Panc1 (cell line): ENCODE measurements at regions not wholly inside any gene's neighbourhood (a gene's known extent, or its start where the extent isn't known, plus 50 kb on each side); places are given as distances from the start of the nearest gene placed in this dataset.

Experiments used
- ATAC-seq: fragments of 200-7000 bp; cut with Tn5 transposase; 2 replicates; pipeline ENCODE4 v1.9.1; 2020; ENCODE audit warnings: mild to moderate bottlenecking, moderate library complexity
- BruUV-seq: library from RNA; stranded (reverse); fragments of 400-500 nt; replicated peaks from 2 replicates; lab custom pipeline; 2021; lab: Mats Ljungman, UMichigan
- CTCF ChIA-PET: fragments of 300-600 bp; sonication (Branson Sonifier 250); formaldehyde crosslinking; loops from one replicate; lab custom pipeline; 2022; ENCODE audit warnings: antibody characterized with exemption; lab: Charles Lee
- POLR2A ChIA-PET: fragments of 300-600 bp; sonication (Branson Sonifier 250); formaldehyde crosslinking; loops from one replicate; lab custom pipeline; 2022; ENCODE audit warnings: antibody characterized with exemption; lab: Charles Lee
- DNase-seq: peaks from one replicate; pipeline ENCODE4 v3.0.0-alpha.2; 2010; ENCODE audit warnings: low read depth, low spot score
- H3K27ac ChIP-seq: 2 replicates; pipeline ENCODE4 v1.5.1; 2011; ENCODE audit warnings: mild to moderate bottlenecking, low read length, inconsistent platforms
- H3K27me3 ChIP-seq: fragments of 200-500 bp; sonication (Bioruptor generic); 2 replicates; pipeline ENCODE4 v1.6.0; 2014; ENCODE audit warnings: low read length, inconsistent platforms; ENCODE audit not compliant: control insufficient read depth, insufficient read depth
- H3K36me3 ChIP-seq: fragments of 200-500 bp; sonication (Bioruptor generic); 2 replicates; pipeline ENCODE4 v1.5.1; 2014; ENCODE audit warnings: inconsistent platforms, mild to moderate bottlenecking, low read length, moderate library complexity; ENCODE audit not compliant: control insufficient read depth, insufficient read depth
- H3K4me1 ChIP-seq: 2 replicates; pipeline ENCODE4 v1.5.1; 2011; ENCODE audit warnings: inconsistent platforms, mild to moderate bottlenecking, low read length, moderate library complexity; ENCODE audit not compliant: control insufficient read depth, insufficient read depth
- H3K4me3 ChIP-seq, 2 experiments: 2 replicates each; pipeline ENCODE4 v1.5.1; 2011 to 2012; ENCODE audit warnings: low read depth in 2 of 2, low read length in 2 of 2, mild to moderate bottlenecking in 2 of 2, inconsistent platforms in 1 of 2, moderate library complexity in 1 of 2
- H3K9me3 ChIP-seq: fragments of 200-500 bp; sonication (Bioruptor generic); 2 replicates; pipeline ENCODE4 v1.5.1; 2014; ENCODE audit warnings: low read depth, mild to moderate bottlenecking, inconsistent platforms, low read length, moderate library complexity; ENCODE audit not compliant: control insufficient read depth, insufficient read depth
- POLR2AphosphoS5 ChIP-seq: IDR thresholded peaks from 2 replicates; pipeline ENCODE4 v1.6.1; 2012; ENCODE audit warnings: mild to moderate bottlenecking, low read depth, low read length, moderate library complexity
- SIN3A ChIP-seq: IDR thresholded peaks from 2 replicates; pipeline ENCODE4 v1.6.1; 2012; ENCODE audit warnings: low read depth, mild to moderate bottlenecking, low read length, moderate library complexity, borderline replicate concordance; ENCODE audit not compliant: insufficient read depth
- TCF7L2 ChIP-seq: IDR thresholded peaks from 2 replicates; pipeline ENCODE4 v1.6.1; 2011; ENCODE audit warnings: mild to moderate bottlenecking, low read depth, low read length, inconsistent platforms
- in situ Hi-C: cut with HindIII; loops from 2 replicates; pipeline ENCODE4 v1.10.0; 2016; ENCODE audit warnings: low sequenced_read_pairs, low pct_unique_long_range_greater_than_20kb
- intact Hi-C: fragments of 100-400 bp; cut with micrococcal nuclease; formaldehyde crosslinking; loops from one replicate; pipeline ENCODE4 v1.10.0; 2022; ENCODE audit not compliant: unreplicated experiment
- TF ChIP-seq, protein P1 (sequence below), 2 experiments: IDR thresholded peaks; 2 replicates each; pipeline ENCODE4 v1.6.1; 2011 to 2012; ENCODE audit warnings: low read depth in 2 of 2, control low read depth in 1 of 2, low read length in 1 of 2, mild to moderate bottlenecking in 1 of 2, moderate library complexity in 1 of 2; ENCODE audit not compliant: insufficient read depth in 1 of 2
- TF ChIP-seq, protein P2 (sequence below): fragments of 450-650 bp; IDR thresholded peaks from 2 replicates; pipeline ENCODE4 v1.5.1; 2017; ENCODE audit warnings: mild to moderate bottlenecking

- ATAC-seq (no peak), DNase-seq (no peak)
- ChIA-PET POLR2A (no interaction called here), CTCF (interaction anchor here (0.6 kb wide), 1 partner anchor 639 kb away, joined by 3 read pairs; no protein-coding TSS in a partner anchor)
- H3K27ac ChIP-seq, result no peak overlapping the region
- no peaks in the 10 kb centered on the region; the same call in 1 of the 2 replicates for H3K27me3 ChIP-seq
- no peaks in the 10 kb centered on the region for H3K36me3 ChIP-seq
- intact Hi-C loops, result no loop called here
- in situ Hi-C loops, result no loop called here
- BruUV-seq, result no TSS peak
- H3K4me3 ChIP-seq, result no peak overlapping the region
- TF ChIP-seq, protein P1, sequence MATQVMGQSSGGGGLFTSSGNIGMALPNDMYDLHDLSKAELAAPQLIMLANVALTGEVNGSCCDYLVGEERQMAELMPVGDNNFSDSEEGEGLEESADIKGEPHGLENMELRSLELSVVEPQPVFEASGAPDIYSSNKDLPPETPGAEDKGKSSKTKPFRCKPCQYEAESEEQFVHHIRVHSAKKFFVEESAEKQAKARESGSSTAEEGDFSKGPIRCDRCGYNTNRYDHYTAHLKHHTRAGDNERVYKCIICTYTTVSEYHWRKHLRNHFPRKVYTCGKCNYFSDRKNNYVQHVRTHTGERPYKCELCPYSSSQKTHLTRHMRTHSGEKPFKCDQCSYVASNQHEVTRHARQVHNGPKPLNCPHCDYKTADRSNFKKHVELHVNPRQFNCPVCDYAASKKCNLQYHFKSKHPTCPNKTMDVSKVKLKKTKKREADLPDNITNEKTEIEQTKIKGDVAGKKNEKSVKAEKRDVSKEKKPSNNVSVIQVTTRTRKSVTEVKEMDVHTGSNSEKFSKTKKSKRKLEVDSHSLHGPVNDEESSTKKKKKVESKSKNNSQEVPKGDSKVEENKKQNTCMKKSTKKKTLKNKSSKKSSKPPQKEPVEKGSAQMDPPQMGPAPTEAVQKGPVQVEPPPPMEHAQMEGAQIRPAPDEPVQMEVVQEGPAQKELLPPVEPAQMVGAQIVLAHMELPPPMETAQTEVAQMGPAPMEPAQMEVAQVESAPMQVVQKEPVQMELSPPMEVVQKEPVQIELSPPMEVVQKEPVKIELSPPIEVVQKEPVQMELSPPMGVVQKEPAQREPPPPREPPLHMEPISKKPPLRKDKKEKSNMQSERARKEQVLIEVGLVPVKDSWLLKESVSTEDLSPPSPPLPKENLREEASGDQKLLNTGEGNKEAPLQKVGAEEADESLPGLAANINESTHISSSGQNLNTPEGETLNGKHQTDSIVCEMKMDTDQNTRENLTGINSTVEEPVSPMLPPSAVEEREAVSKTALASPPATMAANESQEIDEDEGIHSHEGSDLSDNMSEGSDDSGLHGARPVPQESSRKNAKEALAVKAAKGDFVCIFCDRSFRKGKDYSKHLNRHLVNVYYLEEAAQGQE (IDR thresholded peaks at IDR 0.05; ENCODE audit: insufficient read depth in 1 of 2, low read depth in 2 of 2, low read length in 1 of 2), result no peak
- TF ChIP-seq TCF7L2 (no peak), POLR2AphosphoS5 (no peak), SIN3A (no peak)
- TF ChIP-seq, protein P2, sequence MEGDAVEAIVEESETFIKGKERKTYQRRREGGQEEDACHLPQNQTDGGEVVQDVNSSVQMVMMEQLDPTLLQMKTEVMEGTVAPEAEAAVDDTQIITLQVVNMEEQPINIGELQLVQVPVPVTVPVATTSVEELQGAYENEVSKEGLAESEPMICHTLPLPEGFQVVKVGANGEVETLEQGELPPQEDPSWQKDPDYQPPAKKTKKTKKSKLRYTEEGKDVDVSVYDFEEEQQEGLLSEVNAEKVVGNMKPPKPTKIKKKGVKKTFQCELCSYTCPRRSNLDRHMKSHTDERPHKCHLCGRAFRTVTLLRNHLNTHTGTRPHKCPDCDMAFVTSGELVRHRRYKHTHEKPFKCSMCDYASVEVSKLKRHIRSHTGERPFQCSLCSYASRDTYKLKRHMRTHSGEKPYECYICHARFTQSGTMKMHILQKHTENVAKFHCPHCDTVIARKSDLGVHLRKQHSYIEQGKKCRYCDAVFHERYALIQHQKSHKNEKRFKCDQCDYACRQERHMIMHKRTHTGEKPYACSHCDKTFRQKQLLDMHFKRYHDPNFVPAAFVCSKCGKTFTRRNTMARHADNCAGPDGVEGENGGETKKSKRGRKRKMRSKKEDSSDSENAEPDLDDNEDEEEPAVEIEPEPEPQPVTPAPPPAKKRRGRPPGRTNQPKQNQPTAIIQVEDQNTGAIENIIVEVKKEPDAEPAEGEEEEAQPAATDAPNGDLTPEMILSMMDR, result no peak
- no peaks in the 10 kb centered on the region for H3K4me1 ChIP-seq
- H3K9me3 ChIP-seq, result no peaks in the 10 kb centered on the region
These were observed 109.0 kb downstream of the TRIM29 start for GRCh38 chr11:120028897-120029258.

DNA sequence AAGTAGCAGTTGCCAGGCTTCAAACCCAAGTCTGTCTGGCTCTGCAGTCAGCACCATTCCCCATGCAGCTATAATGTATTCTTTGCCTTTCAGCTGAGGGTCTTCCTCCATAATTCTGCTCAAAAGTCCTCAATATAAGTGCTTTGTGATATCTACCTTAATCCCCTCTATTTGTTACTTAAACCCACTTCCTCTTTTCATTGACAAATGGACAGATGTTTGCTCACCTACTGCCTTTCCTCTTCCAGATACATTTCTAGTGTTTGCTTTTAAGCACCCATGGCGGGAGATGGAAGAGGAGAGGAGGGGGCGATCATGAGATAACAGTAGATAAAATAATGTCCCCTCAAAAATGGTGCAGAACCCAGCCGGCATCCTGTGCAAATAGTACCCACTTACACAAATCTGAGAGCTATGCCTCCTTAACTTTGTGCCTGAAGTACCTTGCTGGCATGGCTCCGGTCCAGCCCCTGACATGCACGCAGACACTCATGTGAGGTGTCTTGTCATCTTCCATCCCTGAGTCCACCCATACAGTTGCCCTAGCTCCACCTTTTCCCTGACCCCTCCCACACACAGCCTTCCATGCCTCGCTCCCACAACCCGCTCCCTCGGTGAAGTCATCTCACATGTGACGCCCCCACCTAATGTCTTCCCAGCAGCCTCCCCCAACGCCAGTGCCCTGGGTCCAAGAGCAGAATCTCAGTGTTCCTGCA lies 109.6 kb downstream of the TRIM29 start:
- in situ Hi-C loops, result no loop called here
- no TSS peak for BruUV-seq

More for the DNA sequence above, 109.6 kb downstream of the TRIM29 start:
- H3K27me3 ChIP-seq, result no peaks in the 10 kb centered on the region; the same call in none of the 2 replicates
- intact Hi-C loops, result no loop called here
- H3K36me3 ChIP-seq, result no peaks in the 10 kb centered on the region
- DNase-seq, result no peak
- ATAC-seq, result no peak
- no peak overlapping the region for H3K4me3 ChIP-seq
- H3K4me1 ChIP-seq, result no peaks in the 10 kb centered on the region
- no peak overlapping the region for H3K27ac ChIP-seq
- ChIA-PET POLR2A (interaction anchor here (1.0 kb wide), 1 partner anchor 9 kb away, joined by 3 read pairs; no protein-coding TSS in a partner anchor), CTCF (interaction anchor here (0.6 kb wide), 1 partner anchor 639 kb away, joined by 3 read pairs; no protein-coding TSS in a partner anchor)
- no peaks in the 10 kb centered on the region for H3K9me3 ChIP-seq
- TF ChIP-seq, protein P2, result no peak
- TF ChIP-seq TCF7L2, result no peak
- TF ChIP-seq POLR2AphosphoS5, result no peak
- TF ChIP-seq SIN3A, result no peak
- TF ChIP-seq, protein P1 (IDR thresholded peaks at IDR 0.05; ENCODE audit: insufficient read depth in 1 of 2, low read depth in 2 of 2, low read length in 1 of 2), result no peak
